OCI-LY1 (cell line): ENCODE measurements at regions not wholly inside any gene's neighbourhood (a gene's known extent, or its start where the extent isn't known, plus 50 kb on each side); places are given as distances from the start of the nearest gene placed in this dataset.

ENCODE experiments used
- CTCF ChIP-seq: fragments of 200-600 bp; sonication (generic), shearing (Covaris generic); IDR thresholded peaks from 2 replicates; pipeline ENCODE4 v1.5.1; 2017; ENCODE audit warnings: mild to moderate bottlenecking, antibody characterized with exemption, low read length, moderate library complexity, mixed read lengths
- EZH2 ChIP-seq: fragments of 200-600 bp; sonication (generic), shearing (Covaris generic); IDR thresholded peaks from 2 replicates; pipeline ENCODE4 v1.8.0; 2017; ENCODE audit warnings: borderline replicate concordance, mixed run types, mild to moderate bottlenecking, antibody characterized with exemption, low read length, moderate library complexity, mixed read lengths

GRCh38 chr18:70491734-70492348 lies 203.0 kb downstream of the SOCS6 start:
- peak; percentile 83 for TF ChIP-seq CTCF
- no peak for TF ChIP-seq EZH2
